SU-DHL-6 (cell line): ENCODE measurements at regions not wholly inside any gene's neighbourhood (a gene's known extent, or its start where the extent isn't known, plus 50 kb on each side); places are given as distances from the start of the nearest gene placed in this dataset.

ENCODE experiments used
- H2AFZ ChIP-seq: fragments of 200-600 bp; sonication (generic); 2 replicates; pipeline ENCODE4 v1.6.1; 2014; ENCODE audit warnings: low read depth, mild to moderate bottlenecking, moderate library complexity, mixed read lengths, antibody characterized with exemption, low read length; ENCODE audit not compliant: severe bottlenecking
- H3F3A ChIP-seq: fragments of 200-600 bp; shearing (Covaris generic); 2 replicates; pipeline ENCODE4 v1.6.0; 2016; ENCODE audit warnings: antibody characterized with exemption, mild to moderate bottlenecking; ENCODE audit not compliant: insufficient read depth
- H3K27ac ChIP-seq: fragments of 200-600 bp; sonication (generic); 2 replicates; pipeline ENCODE4 v1.5.1; 2016; ENCODE audit warnings: low read depth, mild to moderate bottlenecking, low read length, moderate library complexity, mixed read lengths
- H3K27me3 ChIP-seq: fragments of 200-600 bp; sonication (generic), shearing (Covaris generic); 2 replicates; pipeline ENCODE4 v1.6.0; 2014; ENCODE audit warnings: mild to moderate bottlenecking, low read length
- H3K36me3 ChIP-seq: fragments of 200-600 bp; sonication (generic); 2 replicates; pipeline ENCODE4 v1.6.1; 2014; ENCODE audit warnings: mild to moderate bottlenecking, low read length, mixed read lengths
- H3K4me2 ChIP-seq: fragments of 300-600, 200-600 bp; shearing (Covaris generic), sonication (generic); 2 replicates; pipeline ENCODE4 v1.6.0; 2014; ENCODE audit warnings: low read length, low read depth, mild to moderate bottlenecking; ENCODE audit not compliant: poor library complexity, severe bottlenecking
- H3K4me3 ChIP-seq: fragments of 200-600 bp; sonication (generic); 2 replicates; pipeline ENCODE4 v1.5.1; 2014; ENCODE audit warnings: antibody characterized with exemption, low read length, mild to moderate bottlenecking, mixed read lengths; ENCODE audit not compliant: insufficient read depth, poor library complexity, severe bottlenecking
- H3K79me2 ChIP-seq: fragments of 200-600 bp; sonication (generic); 2 replicates; pipeline ENCODE4 v1.6.1; 2014; ENCODE audit warnings: mild to moderate bottlenecking, low read length, moderate library complexity; ENCODE audit not compliant: insufficient read depth
- H3K9ac ChIP-seq: fragments of 200-600 bp; sonication (generic); 2 replicates; pipeline ENCODE4 v1.7.0; 2014; ENCODE audit warnings: mild to moderate bottlenecking, low read length
- H3K9me2 ChIP-seq: fragments of 200-600 bp; sonication (generic); replicated peaks from 2 replicates; pipeline ENCODE4 v1.6.1; 2014; ENCODE audit warnings: low read length; ENCODE audit not compliant: insufficient read depth
- H3K9me3 ChIP-seq: fragments of 200-600 bp; sonication (generic); 2 replicates; pipeline ENCODE4 v1.6.1; 2014; ENCODE audit warnings: low read length, mixed read lengths; ENCODE audit not compliant: insufficient read depth
- H4K20me1 ChIP-seq: fragments of 200-600 bp; sonication (generic); 2 replicates; pipeline ENCODE4 v1.6.1; 2014; ENCODE audit warnings: low read depth, mild to moderate bottlenecking, antibody characterized with exemption, low read length, moderate library complexity, mixed read lengths
- CTCF ChIP-seq: fragments of 200-600 bp; sonication (generic); IDR thresholded peaks from one replicate; pipeline ENCODE4 v1.5.1; 2017; ENCODE audit warnings: antibody characterized with exemption, mild to moderate bottlenecking, low read length, moderate library complexity; ENCODE audit not compliant: insufficient read depth, poor library complexity, severe bottlenecking
- EZH2phosphoT487 ChIP-seq: fragments of 200-600 bp; sonication (generic), shearing (Covaris generic); conservative IDR thresholded peaks from 2 replicates; pipeline ENCODE4 v1.6.1; 2018; ENCODE audit warnings: mild to moderate bottlenecking, antibody characterized with exemption, low read length, moderate library complexity, mixed read lengths

- no peaks in the 10 kb centered on the region for H3K27me3 ChIP-seq
- H3K4me3 ChIP-seq, result no peak overlapping the region
- TF ChIP-seq EZH2phosphoT487, result no peak
- no peak for TF ChIP-seq CTCF
- no peaks in the 10 kb centered on the region for H3K36me3 ChIP-seq
- H3K9ac ChIP-seq, result no peak overlapping the region
- no peaks in the 10 kb centered on the region for H3K9me3 ChIP-seq
- no peaks in the 10 kb centered on the region for H3K79me2 ChIP-seq
- no peak overlapping the region for H2AFZ ChIP-seq
- no peak overlapping the region for H3K4me2 ChIP-seq
- H3K27ac ChIP-seq, result no peak overlapping the region
- H3F3A ChIP-seq, result no peaks in the 10 kb centered on the region
- no peaks in the 10 kb centered on the region for H3K9me2 ChIP-seq
- no peaks in the 10 kb centered on the region for H4K20me1 ChIP-seq
Measured at GRCh38 chr4:64767547-64767946, 358.3 kb upstream of the TECRL start.

GRCh38 chr4:64766565-64766964, 357.3 kb upstream of the TECRL start:
- Histone ChIP-seq H2AFZ (no peak overlapping the region), H3K27me3 (no peaks in the 10 kb centered on the region), H3K27ac (no peak overlapping the region), H4K20me1 (no peaks in the 10 kb centered on the region), H3K9ac (no peak overlapping the region), H3K79me2 (no peaks in the 10 kb centered on the region), H3K36me3 (no peaks in the 10 kb centered on the region), H3K4me2 (no peak overlapping the region), H3K9me2 (no peaks in the 10 kb centered on the region), H3K4me3 (no peak overlapping the region), H3K9me3 (no peaks in the 10 kb centered on the region), H3F3A (no peaks in the 10 kb centered on the region)
- no peak for TF ChIP-seq CTCF
- no peak for TF ChIP-seq EZH2phosphoT487

GRCh38 chr4:64756016-64756415, 346.8 kb upstream of the TECRL start:
- TF ChIP-seq EZH2phosphoT487, result no peak
- TF ChIP-seq CTCF, result no peak
- Histone ChIP-seq H3K4me3 (no peak overlapping the region), H3K9me2 (no peaks in the 10 kb centered on the region), H3K27me3 (no peaks in the 10 kb centered on the region), H2AFZ (no peak overlapping the region), H3K79me2 (no peaks in the 10 kb centered on the region), H3K27ac (no peak overlapping the region), H4K20me1 (no peaks in the 10 kb centered on the region), H3F3A (no peaks in the 10 kb centered on the region), H3K9me3 (no peaks in the 10 kb centered on the region), H3K9ac (no peak overlapping the region), H3K36me3 (no peaks in the 10 kb centered on the region), H3K4me2 (no peak overlapping the region)
